WTC11 (cell line): ENCODE measurements at regions not wholly inside any gene's neighbourhood (a gene's known extent, or its start where the extent isn't known, plus 50 kb on each side); places are given as distances from the start of the nearest gene placed in this dataset.

Source experiments
- ATAC-seq: fragments of 200-7000 bp; cut with Tn5 transposase; 2 replicates; pipeline ENCODE4 v1.10.0; 2021; ENCODE audit warnings: mild to moderate bottlenecking, moderate library complexity
- CTCF ChIA-PET: fragments of 300-600 bp; sonication (Branson Sonifier 250); formaldehyde crosslinking; loops from one replicate; lab custom pipeline; 2021; ENCODE audit warnings: antibody characterized with exemption; lab: Charles Lee
- POLR2A ChIA-PET: fragments of 350-600 bp; sonication (Branson Sonifier 250); formaldehyde crosslinking; loops from one replicate; lab custom pipeline; 2021; ENCODE audit warnings: antibody characterized with exemption; lab: Charles Lee
- DNase-seq: peaks from one replicate; pipeline ENCODE4 v3.0.0; 2021; ENCODE audit warnings: low spot score
- H3K27ac Mint-ChIP-seq: 2 replicates; pipeline ENCODE4 v1.8.0; 2021; ENCODE audit warnings: mixed read lengths
- H3K27me3 Mint-ChIP-seq: 2 replicates; pipeline ENCODE4 v1.8.0; 2021; ENCODE audit warnings: low read depth, mild to moderate bottlenecking, moderate library complexity, mixed read lengths
- H3K36me3 Mint-ChIP-seq: 2 replicates; pipeline ENCODE4 v1.8.0; 2021; ENCODE audit warnings: mixed read lengths
- H3K4me1 Mint-ChIP-seq: 2 replicates; pipeline ENCODE4 v1.8.0; 2022; ENCODE audit warnings: mixed read lengths
- H3K4me3 Mint-ChIP-seq: 2 replicates; pipeline ENCODE4 v1.8.0; 2021; ENCODE audit warnings: mild to moderate bottlenecking, moderate library complexity, mixed read lengths
- H3K9me3 Mint-ChIP-seq: 2 replicates; pipeline ENCODE4 v1.8.0; 2021; ENCODE audit warnings: mixed read lengths
- AFF4 ChIP-seq: sonication (generic); formaldehyde crosslinking; IDR thresholded peaks from 2 replicates; pipeline ENCODE4 v1.8.1; 2023; ENCODE audit warnings: mild to moderate bottlenecking, missing genetic modification reagents, borderline replicate concordance
- ATF2 ChIP-seq: sonication (generic); formaldehyde crosslinking; IDR thresholded peaks from 2 replicates; pipeline ENCODE4 v1.8.1; 2022; ENCODE audit warnings: low read depth, missing genetic modification reagents, borderline replicate concordance
- FOXK1 ChIP-seq: sonication (generic); formaldehyde crosslinking; IDR thresholded peaks from 2 replicates; pipeline ENCODE4 v1.8.0; 2022; ENCODE audit warnings: mild to moderate bottlenecking, moderate library complexity, missing genetic modification reagents
- FOXP1 ChIP-seq: sonication (generic); formaldehyde crosslinking; IDR thresholded peaks from 2 replicates; pipeline ENCODE4 v1.8.0; 2022; ENCODE audit warnings: missing genetic modification reagents, mild to moderate bottlenecking, moderate library complexity, borderline replicate concordance
- GABPB1 ChIP-seq: sonication (generic); formaldehyde crosslinking; IDR thresholded peaks from 2 replicates; pipeline ENCODE4 v1.8.1; 2023; ENCODE audit warnings: mild to moderate bottlenecking, missing genetic modification reagents
- MYBL2 ChIP-seq: sonication (generic); formaldehyde crosslinking; IDR thresholded peaks from 2 replicates; pipeline ENCODE4 v1.8.1; 2023; ENCODE audit warnings: mild to moderate bottlenecking, moderate library complexity, missing genetic modification reagents
- NFATC4 ChIP-seq: fragments of 250-450 bp; sonication (Bioruptor Pico); IDR thresholded peaks from 2 replicates; pipeline ENCODE4 v1.9.0; 2021; ENCODE audit warnings: mild to moderate bottlenecking
- NR1H2 ChIP-seq: sonication (generic); formaldehyde crosslinking; IDR thresholded peaks from 2 replicates; pipeline ENCODE4 v1.9.0; 2021; ENCODE audit warnings: mild to moderate bottlenecking, moderate library complexity, missing genetic modification reagents
- OVOL2 ChIP-seq: fragments of 250-450 bp; sonication (Bioruptor Pico); IDR thresholded peaks from 2 replicates; pipeline ENCODE4 v1.9.0; 2021; ENCODE audit warnings: mild to moderate bottlenecking, borderline replicate concordance
- PRRX2 ChIP-seq: fragments of 250-450 bp; sonication (Bioruptor Pico); IDR thresholded peaks from 2 replicates; pipeline ENCODE4 v1.8.0; 2021; ENCODE audit warnings: mild to moderate bottlenecking
- SMAD3 ChIP-seq: sonication (generic); formaldehyde crosslinking; IDR thresholded peaks from 2 replicates; pipeline ENCODE4 v1.8.0; 2022; ENCODE audit warnings: missing genetic modification reagents, mild to moderate bottlenecking, borderline replicate concordance
- USF2 ChIP-seq: sonication (generic); formaldehyde crosslinking; IDR thresholded peaks from 2 replicates; pipeline ENCODE4 v1.8.1; 2023; ENCODE audit warnings: mild to moderate bottlenecking, missing genetic modification reagents, moderate library complexity
- ZNF232 ChIP-seq: sonication (generic); formaldehyde crosslinking; IDR thresholded peaks from 2 replicates; pipeline ENCODE4 v1.8.0; 2022; ENCODE audit warnings: mild to moderate bottlenecking, missing genetic modification reagents

GRCh38 chr22:48178536-48178935 lies 1416.1 kb downstream of the TBC1D22A start:
- Mint-ChIP-seq H3K27ac (no peak overlapping the region), H3K36me3 (no peaks in the 10 kb centered on the region), H3K4me3 (no peak overlapping the region), H3K4me1 (no peaks in the 10 kb centered on the region), H3K9me3 (peaks cover 3% of the 10 kb centered on the region), H3K27me3 (no peaks in the 10 kb centered on the region; the same call in 1 of the 2 replicates)
- DNase-seq (no peak), ATAC-seq (no peak)
- TF ChIP-seq PRRX2 (CRISPR knock-in tag) (no peak), FOXP1 (CRISPR knock-in tag) (no peak)
- ChIA-PET CTCF (no interaction called here), POLR2A (no interaction called here)

GRCh38 chr22:48177631-48178030 lies 1415.2 kb downstream of the TBC1D22A start:
- POLR2A ChIA-PET = no interaction called here
- no peaks in the 10 kb centered on the region for H3K36me3 Mint-ChIP-seq
- TF ChIP-seq MYBL2 (CRISPR knock-in tag) (no peak), OVOL2 (CRISPR knock-in tag) (no peak), ATF2 (CRISPR knock-in tag) (no peak), GABPB1 (no peak), NFATC4 (CRISPR knock-in tag) (no peak), SMAD3 (CRISPR knock-in tag) (no peak)
- TF ChIP-seq, all 79 proteins: peak for 0
- H3K9me3 Mint-ChIP-seq = peaks cover 3% of the 10 kb centered on the region
- no peaks in the 10 kb centered on the region for H3K4me1 Mint-ChIP-seq
- no peaks in the 10 kb centered on the region; the same call in 1 of the 2 replicates for H3K27me3 Mint-ChIP-seq
- ATAC-seq = no peak
- H3K27ac Mint-ChIP-seq = no peak overlapping the region
- no peak overlapping the region for H3K4me3 Mint-ChIP-seq
- no peak for DNase-seq
- CTCF ChIA-PET = no interaction called here

GRCh38 chr22:48175721-48176120 lies 1413.3 kb downstream of the TBC1D22A start:
- H3K27ac Mint-ChIP-seq = no peak overlapping the region
- no peak for DNase-seq
- ATAC-seq = no peak
- no peaks in the 10 kb centered on the region for H3K36me3 Mint-ChIP-seq
- ChIA-PET POLR2A (no interaction called here), CTCF (no interaction called here)
- peak; percentile 55 for TF ChIP-seq USF2
- TF ChIP-seq MYBL2 (CRISPR knock-in tag) = no peak
- no peaks in the 10 kb centered on the region; the same call in 1 of the 2 replicates for H3K27me3 Mint-ChIP-seq
- H3K9me3 Mint-ChIP-seq = peaks cover 3% of the 10 kb centered on the region
- no peaks in the 10 kb centered on the region for H3K4me1 Mint-ChIP-seq
- no peak overlapping the region for H3K4me3 Mint-ChIP-seq

- H3K4me1 Mint-ChIP-seq = no peaks in the 10 kb centered on the region
- TF ChIP-seq ZNF232 (CRISPR knock-in tag) (no peak), AFF4 (no peak), FOXK1 (no peak), NR1H2 (no peak)
- H3K9me3 Mint-ChIP-seq = peaks cover 3% of the 10 kb centered on the region
- no peak for ATAC-seq
- H3K27ac Mint-ChIP-seq = no peak overlapping the region
- ChIA-PET CTCF (no interaction called here), POLR2A (no interaction called here)
- no peaks in the 10 kb centered on the region; the same call in 1 of the 2 replicates for H3K27me3 Mint-ChIP-seq
- DNase-seq = no peak
- no peaks in the 10 kb centered on the region for H3K36me3 Mint-ChIP-seq
- H3K4me3 Mint-ChIP-seq = no peak overlapping the region
Observed at GRCh38 chr22:48173773-48174160, 1411.3 kb downstream of the TBC1D22A start.
